Stimulated activated naive CD4-positive, alpha-beta T cell (primary cell): ENCODE measurements at regions not wholly inside any gene's neighbourhood (a gene's known extent, or its start where the extent isn't known, plus 50 kb on each side); places are given as distances from the start of the nearest gene placed in this dataset.
"Not testable (repeated sequence)": the region's sequence is repeated elsewhere in the genome, so short reads cannot be mapped to it uniquely, and the experiment has no call there.

Experiments
- DNase-seq, 6 experiments: peaks; one replicate each; lab custom pipeline; 2025; lab: John Stamatoyannopoulos, UW

DNA sequence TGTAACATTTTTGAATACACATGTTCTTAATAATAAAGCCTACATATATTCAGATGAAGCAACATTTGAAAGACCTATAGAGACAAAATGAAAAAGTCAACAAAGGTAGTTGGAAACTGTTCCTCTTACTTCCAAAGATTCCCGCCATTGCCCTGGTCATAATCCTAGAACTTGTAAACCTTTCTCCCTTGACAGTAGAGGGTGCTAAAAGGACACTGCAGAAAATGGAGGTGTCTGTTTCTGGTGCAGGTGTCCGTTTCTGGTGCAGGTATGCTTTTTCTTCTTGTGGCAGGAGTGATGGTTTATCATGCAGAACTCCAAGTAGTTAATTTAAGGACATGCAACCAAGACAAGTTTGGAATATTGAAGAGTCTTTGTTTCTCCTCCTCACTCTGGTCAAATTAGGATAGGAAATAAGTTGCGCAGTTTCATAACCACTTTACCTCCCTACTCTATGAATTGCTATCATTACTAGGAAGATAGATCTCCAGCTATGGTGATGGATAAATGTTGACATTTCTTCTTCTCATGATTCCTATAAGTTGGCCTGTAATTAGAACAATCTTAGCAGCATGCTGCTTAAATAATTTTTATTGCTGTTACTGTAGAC, 56.0 kb upstream of the FAM174A start:
- DNase-seq, result peak in 3 of 6 experiments; percentile 2 to 21 (median 14)

DNA sequence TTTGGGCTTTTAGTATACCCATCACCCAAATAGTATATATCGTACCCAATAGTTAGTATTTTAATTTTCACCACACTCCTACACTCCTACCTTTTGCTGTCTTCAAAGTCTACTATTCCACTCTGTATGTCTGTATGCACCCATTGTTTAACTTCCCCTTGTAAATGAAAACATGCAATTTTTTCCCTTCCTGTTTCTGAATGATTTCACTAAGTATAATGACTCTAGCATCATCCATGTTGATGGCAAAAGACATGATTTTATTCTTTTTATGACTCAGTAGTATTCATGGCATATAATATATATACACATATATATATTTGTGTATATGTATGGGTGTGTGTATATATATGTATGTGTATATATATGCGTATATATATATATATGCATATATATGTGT, 63.1 kb upstream of the FAM174A start:
- DNase-seq, result no peak

DNA sequence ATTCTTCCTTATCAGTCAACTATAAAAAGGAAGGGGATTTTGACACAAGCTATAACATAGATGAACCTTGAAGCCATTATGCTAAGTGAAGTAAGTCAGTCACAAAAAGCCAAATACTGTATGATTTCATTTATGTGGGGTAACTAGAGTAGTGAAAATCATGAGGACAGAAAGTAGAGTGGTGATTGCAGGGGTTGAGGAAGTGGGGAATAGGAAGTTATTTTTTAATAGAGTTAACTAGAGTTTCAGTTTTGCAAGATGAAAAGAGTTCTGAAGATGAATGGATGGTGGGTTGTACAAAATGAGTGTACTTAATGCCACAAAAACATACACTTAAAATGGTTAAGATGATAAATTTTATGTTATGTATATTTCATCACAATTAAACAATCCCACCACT, 65.4 kb upstream of the FAM174A start:
- no peak for DNase-seq

DNA sequence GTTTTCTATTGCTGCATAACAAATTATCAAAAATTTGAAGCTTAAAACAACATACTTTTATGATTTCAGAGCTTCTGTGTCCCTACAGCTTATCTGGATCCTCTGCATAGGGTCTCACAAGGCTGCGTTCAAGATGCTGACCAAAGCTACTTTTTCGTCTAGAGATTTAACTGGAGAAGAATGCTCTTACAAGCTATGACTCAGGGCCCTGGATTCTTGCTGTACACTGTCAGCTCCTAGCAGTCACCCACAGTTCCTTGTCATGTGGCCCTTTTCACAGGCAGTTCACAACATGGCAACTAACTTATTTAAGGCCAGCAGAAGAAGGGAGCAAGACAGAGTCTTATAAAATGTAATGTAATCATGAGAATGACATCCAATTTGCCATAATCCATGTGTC, 70.8 kb upstream of the FAM174A start:
- no peak for DNase-seq

GRCh38 chr5:100456615-100457014, 78.6 kb upstream of the FAM174A start:
- DNase-seq, result no peak

DNA sequence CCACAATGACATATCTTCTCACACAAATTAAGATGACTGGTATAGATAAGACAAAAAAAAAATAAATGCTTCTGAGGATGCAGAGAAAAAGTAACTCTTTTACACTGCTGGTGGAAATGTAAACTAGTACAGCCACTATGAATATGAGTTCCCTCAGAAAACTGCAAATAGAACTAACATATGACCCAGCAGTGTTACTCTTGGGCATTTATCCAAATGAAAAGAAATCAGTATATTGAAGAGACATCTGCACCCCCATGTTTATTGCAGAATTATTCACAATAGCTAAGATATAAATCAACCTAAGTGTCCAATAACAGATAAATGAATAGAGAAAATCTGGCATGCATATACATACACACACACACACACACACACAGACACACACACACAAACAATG, 83.0 kb upstream of the FAM174A start:
- no peak for DNase-seq

DNA sequence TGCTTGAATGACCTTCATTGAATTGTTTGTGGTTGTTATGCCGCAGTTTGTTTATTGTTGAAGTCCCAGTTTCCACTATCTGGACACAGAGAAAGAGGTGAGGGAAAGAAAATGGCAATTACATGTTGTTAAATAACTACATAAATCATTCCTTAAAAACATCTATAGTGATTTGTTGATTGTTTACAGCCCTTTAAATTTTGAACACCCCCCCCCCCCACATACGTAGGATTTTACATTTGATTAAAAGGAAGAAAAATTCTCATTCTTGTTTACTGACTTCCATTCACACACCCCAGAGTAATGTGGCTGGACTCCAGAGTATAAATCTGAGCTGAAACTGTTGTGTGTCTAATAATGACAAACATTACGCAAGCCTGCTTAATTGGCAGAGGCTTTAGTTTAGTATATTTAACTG, 87.1 kb upstream of the FAM174A start:
- no peak for DNase-seq

DNA sequence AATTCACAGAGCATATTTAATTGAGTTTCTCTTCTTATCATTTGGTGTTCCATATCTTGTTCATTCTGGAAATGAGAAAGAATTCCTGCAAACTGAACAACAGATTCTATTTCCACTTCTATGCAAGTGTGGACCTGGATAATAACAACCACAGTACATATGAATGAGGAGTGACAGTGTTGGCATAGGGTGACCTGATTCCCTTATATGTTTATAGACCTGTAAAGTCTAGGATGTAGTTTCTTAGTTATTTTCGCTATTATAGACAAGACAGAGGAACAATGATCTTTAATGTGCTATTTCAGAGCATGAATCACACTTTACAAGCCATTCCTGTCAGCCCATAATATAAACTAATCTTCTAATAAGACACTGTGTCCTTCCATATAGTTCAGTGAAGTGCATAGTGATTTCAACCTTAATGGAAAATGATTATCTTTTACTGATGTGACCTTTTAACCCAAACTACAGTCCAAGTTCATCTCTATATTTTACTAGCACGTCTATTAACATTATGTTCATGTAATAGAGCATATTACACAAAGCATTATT, 88.2 kb upstream of the FAM174A start:
- DNase-seq, result no peak

GRCh38 chr5:100444961-100445360, 90.2 kb upstream of the FAM174A start:
- no peak for DNase-seq

DNA sequence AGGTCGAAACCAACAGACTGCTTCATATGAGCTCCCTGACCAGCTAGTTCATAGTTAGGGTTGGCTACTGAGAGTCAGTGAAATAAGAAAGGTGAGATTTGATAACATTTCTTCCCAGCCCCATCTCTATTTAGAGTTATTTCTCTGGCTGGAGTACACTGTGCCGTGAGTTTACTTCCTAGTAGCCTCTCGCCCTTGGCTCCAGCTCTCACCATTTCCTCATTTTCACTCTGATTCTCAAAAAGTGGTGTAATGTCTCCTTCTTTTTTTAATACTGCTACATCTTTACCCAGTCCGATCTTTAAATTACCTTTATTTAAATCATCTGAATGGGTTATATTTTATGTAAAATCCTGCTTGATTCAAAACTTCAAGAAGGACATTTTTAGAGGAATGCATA, 100.4 kb upstream of the FAM174A start:
- DNase-seq, result no peak

- DNase-seq, result no peak
These were observed 102.4 kb upstream of the FAM174A start for GRCh38 chr5:100432741-100433140.

DNA sequence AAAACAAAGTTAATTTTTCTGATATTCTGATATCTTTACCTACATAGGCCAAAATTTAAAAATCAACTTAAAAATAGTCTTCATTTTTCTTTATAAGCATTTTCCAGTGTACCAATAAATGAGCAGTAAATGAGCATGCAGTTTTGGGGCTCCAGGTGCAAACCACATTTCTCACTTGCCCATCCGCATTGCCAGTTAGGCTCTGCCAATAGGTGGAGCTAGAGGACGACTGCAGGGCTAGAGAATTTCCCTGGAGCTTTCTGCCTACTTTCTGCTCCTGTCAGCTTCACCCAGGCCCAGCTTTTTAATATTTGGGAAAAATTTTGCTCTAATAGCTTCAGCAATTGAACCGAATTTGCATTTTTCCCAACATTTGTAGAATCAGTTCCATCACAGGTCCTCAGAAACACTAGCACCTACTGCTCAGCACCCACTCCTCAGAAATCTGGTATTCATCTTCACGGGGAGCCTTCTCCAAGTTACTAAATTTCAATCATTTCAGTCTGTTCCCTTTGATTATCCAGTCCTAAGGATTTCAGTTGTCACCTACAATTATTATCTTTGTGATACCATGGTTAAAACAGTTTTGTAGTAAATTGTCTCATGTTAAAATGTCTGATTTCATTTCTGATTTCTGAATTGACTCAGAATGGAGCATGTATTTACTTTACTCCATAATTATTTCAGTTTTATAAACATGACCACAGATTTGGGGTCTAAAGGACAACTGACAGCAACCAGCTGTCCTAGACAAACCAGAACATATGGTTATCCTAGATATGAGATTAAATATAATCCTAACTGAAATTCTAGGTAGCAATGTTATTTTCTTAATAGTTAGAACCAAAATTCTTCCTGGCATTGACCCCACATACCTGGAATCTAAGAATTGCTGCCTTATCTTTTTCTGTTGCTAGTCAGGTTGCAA, 104.6 kb upstream of the FAM174A start:
- peak in 4 of 6 experiments; percentile 0 to 31 (median 10) for DNase-seq

DNA sequence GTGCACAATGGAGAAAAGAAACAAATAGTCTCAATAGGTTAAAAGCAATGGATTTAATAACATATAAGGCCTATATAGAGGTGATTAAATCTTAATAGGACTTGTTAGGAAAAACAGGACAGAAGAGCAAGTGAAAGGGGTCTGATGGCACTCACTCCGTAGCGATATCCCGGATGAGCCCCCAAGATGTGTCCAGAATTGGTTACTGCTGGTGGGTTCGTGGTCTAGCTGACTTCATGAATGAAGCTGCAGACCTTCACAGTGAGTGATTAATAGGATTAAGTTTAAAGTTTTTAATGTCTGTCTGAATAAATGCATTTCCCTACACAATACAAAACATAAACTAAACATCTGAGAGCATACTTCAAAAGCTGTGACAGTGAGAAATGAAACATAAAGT, 110.4 kb upstream of the FAM174A start:
- DNase-seq, result no peak

DNA sequence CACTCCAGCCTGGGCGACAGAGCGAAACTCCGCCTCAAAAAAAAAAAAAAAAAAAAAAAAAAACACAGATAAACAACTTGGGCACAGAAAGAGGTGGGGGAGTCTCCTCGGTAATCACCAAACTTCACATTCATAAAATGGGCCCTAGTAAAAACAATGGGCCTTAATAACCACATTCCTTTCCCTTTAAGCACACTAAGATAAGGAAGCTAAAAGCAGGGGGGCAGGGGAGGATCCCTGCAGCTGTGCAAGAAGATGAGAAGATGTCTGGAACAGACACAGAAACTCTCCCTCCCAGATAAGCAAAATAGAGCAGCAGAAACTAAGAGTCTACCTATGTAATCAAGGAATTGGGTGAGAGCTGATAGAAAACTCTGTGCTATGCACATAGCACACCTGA, 111.2 kb upstream of the FAM174A start:
- no peak for DNase-seq

DNA sequence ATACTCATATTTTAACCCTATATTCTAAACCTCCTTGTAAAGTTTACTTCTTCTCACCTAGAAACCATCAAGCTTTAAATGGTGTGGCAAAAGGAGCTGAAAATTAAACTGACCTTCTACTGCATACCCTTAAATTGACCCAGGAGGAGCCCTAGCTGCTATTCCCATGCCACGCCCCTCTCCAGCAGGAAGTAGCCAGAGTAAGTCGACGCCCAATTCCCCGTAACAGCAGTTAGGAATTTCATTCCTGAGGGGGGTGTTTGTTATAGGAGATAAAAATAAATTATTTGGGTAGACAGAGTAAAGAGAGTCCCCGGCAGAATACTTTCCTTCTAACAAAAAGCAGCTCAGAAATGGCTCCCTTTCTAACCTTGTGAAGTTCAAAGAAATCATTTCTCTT, 111.8 kb upstream of the FAM174A start:
- no peak for DNase-seq

DNA sequence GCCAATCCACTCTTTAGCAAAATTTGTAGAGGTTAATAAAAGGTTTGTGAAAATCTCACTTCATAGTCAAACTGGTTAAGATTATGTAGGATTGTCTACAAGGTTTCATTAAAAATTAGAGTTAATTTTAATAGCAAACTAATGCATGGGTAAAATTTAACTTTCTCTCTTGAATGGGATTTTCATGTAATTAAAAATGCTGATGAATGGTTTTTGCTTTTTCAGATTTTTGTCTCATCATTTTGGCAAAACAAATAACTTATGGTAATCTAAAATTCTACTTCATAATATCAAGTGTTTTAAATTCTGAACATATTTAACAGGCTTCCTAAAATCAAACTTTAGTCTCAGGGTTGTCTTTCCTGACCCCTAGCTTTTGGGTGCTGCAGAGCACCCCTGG, 113.8 kb upstream of the FAM174A start:
- no peak for DNase-seq

DNA sequence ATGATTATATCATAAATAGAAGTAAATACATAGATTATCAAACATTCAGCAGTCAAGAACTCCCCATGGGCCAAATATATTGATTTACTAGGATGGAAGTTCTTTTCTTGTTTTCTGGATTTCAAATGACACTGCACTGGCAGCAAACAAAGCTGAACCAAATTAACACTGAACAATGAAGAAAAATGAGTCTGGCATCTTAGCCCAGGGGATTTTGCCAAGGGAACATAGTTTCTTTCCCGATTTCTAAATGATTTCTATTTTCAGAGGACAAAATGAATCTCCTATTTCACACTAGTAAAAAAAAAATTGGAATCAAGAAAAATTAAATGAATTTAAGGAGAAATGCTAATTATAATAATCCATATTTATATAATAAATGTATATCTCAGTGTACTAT, 116.9 kb upstream of the FAM174A start:
- DNase-seq, result no peak

DNA sequence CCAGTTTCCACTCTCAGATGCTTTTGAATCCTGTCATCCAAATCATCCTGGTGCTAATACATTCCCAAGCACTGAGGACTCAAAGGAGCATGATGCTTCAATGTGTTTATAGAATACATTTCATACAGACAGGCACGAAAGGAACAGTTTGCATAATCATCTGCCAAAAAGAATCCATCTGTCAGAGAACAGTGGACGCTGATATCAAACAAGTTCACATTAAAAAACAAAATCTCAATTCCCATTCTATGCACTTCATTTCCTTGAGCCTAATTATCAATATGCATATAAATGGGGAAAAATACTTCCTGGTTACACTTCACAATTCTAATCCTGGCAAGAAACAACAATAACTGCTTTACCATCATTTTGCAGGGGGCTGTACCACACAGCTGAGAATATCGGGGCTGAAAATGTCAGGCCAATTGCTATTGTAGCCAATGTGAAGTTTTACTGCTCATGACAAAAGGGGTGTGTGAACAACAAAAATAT, 125.5 kb upstream of the FAM174A start:
- no peak for DNase-seq

GRCh38 chr5:100407053-100407452, 128.1 kb upstream of the FAM174A start:
- DNase-seq, result no peak

DNA sequence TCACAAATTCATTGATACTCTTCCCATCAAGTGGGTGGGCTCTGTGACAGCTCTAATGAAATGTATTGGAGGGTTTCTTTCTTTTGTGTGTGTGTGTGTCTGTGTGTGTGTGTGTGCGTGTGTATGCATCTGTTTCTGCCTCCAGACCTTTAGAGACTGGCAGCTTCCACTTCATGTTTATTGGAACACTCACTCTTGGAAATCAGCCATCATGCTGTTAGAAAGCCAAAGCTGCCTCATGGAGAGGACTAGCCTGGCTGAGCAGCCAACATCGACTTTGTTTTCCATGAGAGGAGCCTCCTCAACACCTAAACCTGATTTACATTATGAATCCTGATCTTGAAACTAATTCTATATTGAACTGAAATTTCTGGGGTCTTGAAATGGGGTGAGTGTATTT, 128.5 kb upstream of the FAM174A start:
- no peak for DNase-seq

- no peak for DNase-seq
These were observed 133.1 kb upstream of the FAM174A start for GRCh38 chr5:100402071-100402470.

DNA sequence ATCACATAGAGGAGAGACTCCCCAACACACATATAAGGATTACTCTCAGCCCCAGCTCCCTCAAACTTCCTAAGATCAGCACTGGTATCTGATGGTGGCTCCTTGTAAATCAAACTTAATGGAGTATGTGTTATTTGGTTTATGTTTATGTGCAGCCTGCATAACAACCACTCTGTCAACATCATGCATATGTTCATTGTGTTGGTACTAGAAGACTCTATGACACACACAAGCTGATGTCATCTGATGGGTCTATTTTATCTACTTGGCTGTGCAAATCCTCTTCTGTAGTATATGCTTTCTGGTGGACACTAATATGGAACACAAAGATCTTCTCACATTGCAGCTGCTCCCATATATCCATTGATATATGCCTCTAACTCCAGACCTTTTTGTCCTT, 134.0 kb upstream of the FAM174A start:
- DNase-seq, result no peak

DNA sequence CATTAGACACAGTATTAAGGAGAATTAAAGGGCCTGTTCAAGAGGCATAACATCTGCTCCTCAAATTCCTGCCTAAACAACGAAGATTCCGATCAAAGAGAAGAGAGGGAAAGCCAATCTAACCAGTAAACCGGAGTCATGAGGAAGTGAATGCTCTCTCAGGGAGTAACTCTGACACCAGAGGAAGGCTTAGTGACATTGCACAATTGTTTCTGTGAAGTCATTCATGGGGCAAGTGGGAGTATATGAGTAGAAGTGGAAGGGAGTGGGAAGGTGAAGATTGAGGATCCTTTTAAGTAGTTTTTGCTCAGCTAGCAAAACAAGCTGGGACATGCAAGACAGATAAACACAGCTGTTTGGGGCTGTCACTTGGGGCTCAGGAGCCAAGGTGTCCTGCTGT, 136.4 kb upstream of the FAM174A start:
- not testable (repeated sequence) for DNase-seq
